ENCODE measurements at regions not wholly inside any gene's neighbourhood (a gene's known extent, or its start where the extent isn't known, plus 50 kb on each side); places are given as distances from the start of the nearest gene placed in this dataset.

GRCh38 chr2:106034325-106034724 lies 159.8 kb downstream of the UXS1 start (continued):
- TF ChIP-seq FOSL1 (IDR thresholded peaks at IDR 0.05; ENCODE audit: insufficient read depth, low read depth, low read length) (no peak), NANOG (IDR thresholded peaks at IDR 0.05; ENCODE audit: insufficient read depth, low read depth, low read length, poor library complexity, severe bottlenecking) (no peak)

Measured in H1 (cell line).